NB4 (cell line): ENCODE measurements at regions not wholly inside any gene's neighbourhood (a gene's known extent, or its start where the extent isn't known, plus 50 kb on each side); places are given as distances from the start of the nearest gene placed in this dataset.

Experiments used
- CTCF ChIP-seq: IDR thresholded peaks from one replicate; pipeline ENCODE4 v1.5.1; 2012; ENCODE audit warnings: low read depth, low read length
- POLR2A ChIP-seq: IDR thresholded peaks from 2 replicates; pipeline ENCODE4 v1.6.1; 2011; ENCODE audit warnings: mild to moderate bottlenecking; ENCODE audit not compliant: insufficient read length; ENCODE audit errors: extremely low read depth

GRCh38 chr2:13354031-13354430 lies 637.3 kb downstream of the TRIB2 start:
- TF ChIP-seq CTCF (no peak), POLR2A (no peak)
